ENCODE measurements at regions not wholly inside any gene's neighbourhood (a gene's known extent, or its start where the extent isn't known, plus 50 kb on each side); places are given as distances from the start of the nearest gene placed in this dataset.

GRCh38 chr10:10642189-10642588 is 375.5 kb upstream of the CELF2 start:
- TF ChIP-seq SUZ12 (IDR thresholded peaks at IDR 0.05; ENCODE audit: extremely low read depth, insufficient read depth, insufficient read length) (no peak), ZNF274 (IDR thresholded peaks at IDR 0.05; ENCODE audit: low read depth, low read length) (no peak)
